NCI-H526 (cell line): ENCODE measurements at regions not wholly inside any gene's neighbourhood (a gene's known extent, or its start where the extent isn't known, plus 50 kb on each side); places are given as distances from the start of the nearest gene placed in this dataset.

Source experiments
- DNase-seq, 2 experiments: peaks; one replicate each; lab custom pipeline; 2025; lab: John Stamatoyannopoulos, UW

GRCh38 chr7:53518319-53518718, 482.9 kb downstream of the POM121L12 start:
- DNase-seq = no peak

DNA sequence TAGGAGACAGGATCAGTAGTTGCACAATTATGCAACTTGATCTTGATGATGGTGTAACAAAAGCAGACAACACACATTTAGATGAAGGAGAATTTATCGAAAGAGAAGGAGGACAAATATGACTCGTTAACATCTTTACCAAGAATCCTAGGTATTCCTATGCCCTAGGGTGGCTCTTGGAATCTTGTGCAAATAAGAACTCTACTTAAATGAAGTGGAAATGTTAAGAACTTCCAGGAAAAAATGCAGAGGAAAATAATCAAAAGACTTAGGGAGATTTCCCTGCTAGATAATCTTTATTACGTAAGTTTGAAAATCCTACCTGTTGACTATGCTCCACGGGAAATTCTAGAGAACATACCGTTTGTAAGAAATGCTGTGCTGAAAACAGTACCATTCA, 485.4 kb downstream of the POM121L12 start:
- DNase-seq = no peak

- no peak for DNase-seq
Observed at GRCh38 chr7:53521638-53522184, 486.3 kb downstream of the POM121L12 start.

DNA sequence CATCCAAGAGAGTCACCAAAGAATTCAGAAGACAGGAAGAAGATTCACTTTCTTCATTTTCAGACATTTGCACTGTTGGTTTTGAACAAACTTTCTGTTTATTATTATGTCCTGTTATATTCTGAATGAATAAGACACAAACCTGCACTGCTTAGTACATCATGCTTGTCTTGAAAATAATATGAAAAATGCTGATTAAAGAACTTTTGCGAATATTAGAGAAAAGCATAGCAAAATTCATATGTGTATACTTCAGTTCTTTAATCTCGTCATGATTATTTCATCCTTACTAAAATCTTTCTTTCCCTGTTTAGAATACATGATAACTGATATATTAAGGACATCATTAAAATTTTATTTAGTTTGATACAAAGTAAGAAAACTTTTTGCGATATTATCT, 504.1 kb downstream of the POM121L12 start:
- no peak for DNase-seq

- DNase-seq = no peak
Observed at GRCh38 chr7:53541475-53541874, 506.0 kb downstream of the POM121L12 start.

DNA sequence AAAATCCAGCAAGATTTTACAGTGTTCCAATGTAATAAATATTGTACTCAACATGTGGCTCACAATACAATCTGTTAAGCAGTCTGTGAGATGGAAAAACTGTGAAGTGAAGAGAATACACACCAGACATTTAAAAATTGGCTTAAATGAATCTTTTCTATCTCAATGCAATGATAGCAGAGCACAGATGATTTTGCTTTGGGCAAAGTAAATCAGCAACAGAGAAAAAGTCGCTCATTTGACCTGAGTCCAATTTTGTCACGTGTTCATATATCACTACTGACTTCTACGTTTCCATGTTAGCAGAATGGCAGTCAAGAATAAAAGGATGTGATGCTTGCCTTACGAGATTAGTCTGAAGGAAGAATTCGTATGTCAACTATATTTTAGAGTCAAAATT, 506.7 kb downstream of the POM121L12 start:
- no peak for DNase-seq
